ENCODE measurements at regions not wholly inside any gene's neighbourhood (a gene's known extent, or its start where the extent isn't known, plus 50 kb on each side); places are given as distances from the start of the nearest gene placed in this dataset.

- no peak overlapping the region for H3K4me3 ChIP-seq
- H3K9me3 ChIP-seq = no peaks in the 10 kb centered on the region
- no peaks in the 10 kb centered on the region for H3K36me3 ChIP-seq
- ATAC-seq (ENCODE audit: low FRiP score in 2 of 2) (no peak), DNase-seq (no peak)
- TF ChIP-seq CTCF (IDR thresholded peaks at IDR 0.05) (no peak), EP300 (IDR thresholded peaks at IDR 0.05) (no peak), POLR2AphosphoS5 (IDR thresholded peaks at IDR 0.05) (no peak), POLR2A (IDR thresholded peaks at IDR 0.05) (no peak)
- no peaks in the 10 kb centered on the region for H3K27me3 ChIP-seq
- H3K4me1 ChIP-seq = no peaks in the 10 kb centered on the region
- WGBS, 2 donors = 53 to 73% methylated on average over 4 of the region's 4 CpGs
- no peak overlapping the region for H3K27ac ChIP-seq
Observed at GRCh38 chr6:63371104-63371715, 51.4 kb upstream of the LGSN start.

GRCh38 chr6:63372951-63373533 lies 53.3 kb upstream of the LGSN start:
- DNase-seq (no peak), ATAC-seq (ENCODE audit: low FRiP score in 2 of 2) (no peak)
- no peak for TF ChIP-seq POLR2A (IDR thresholded peaks at IDR 0.05)
- no peak for TF ChIP-seq CTCF (IDR thresholded peaks at IDR 0.05)
- TF ChIP-seq EP300 (IDR thresholded peaks at IDR 0.05) = no peak
- no peak for TF ChIP-seq POLR2AphosphoS5 (IDR thresholded peaks at IDR 0.05)
- 78 to 86% methylated on average over 3 of the region's 3 CpGs for WGBS, 2 donors
- Histone ChIP-seq H3K27ac (no peak overlapping the region), H3K27me3 (no peaks in the 10 kb centered on the region), H3K4me1 (no peaks in the 10 kb centered on the region), H3K9me3 (no peaks in the 10 kb centered on the region), H3K4me3 (no peak overlapping the region), H3K36me3 (no peaks in the 10 kb centered on the region)

- Histone ChIP-seq H3K27ac (no peak overlapping the region), H3K36me3 (no peaks in the 10 kb centered on the region), H3K9me3 (no peaks in the 10 kb centered on the region), H3K27me3 (no peaks in the 10 kb centered on the region), H3K4me3 (no peak overlapping the region), H3K4me1 (no peaks in the 10 kb centered on the region)
- no peak for ATAC-seq (ENCODE audit: low FRiP score in 2 of 2)
- 74 to 86% methylated on average over 2 of the region's 2 CpGs for WGBS, 2 donors
- no peak for DNase-seq
- TF ChIP-seq EP300 (IDR thresholded peaks at IDR 0.05) (no peak), CTCF (IDR thresholded peaks at IDR 0.05) (no peak), POLR2AphosphoS5 (IDR thresholded peaks at IDR 0.05) (no peak), POLR2A (IDR thresholded peaks at IDR 0.05) (no peak)
Observed at GRCh38 chr6:63389191-63389844, 69.5 kb upstream of the LGSN start.

- DNase-seq (no peak), ATAC-seq (ENCODE audit: low FRiP score in 2 of 2) (no peak)
- WGBS, 2 donors = 81 to 84% methylated on average over 3 of the region's 3 CpGs
- H3K4me1 ChIP-seq = no peaks in the 10 kb centered on the region
- TF ChIP-seq CTCF (IDR thresholded peaks at IDR 0.05) (no peak), POLR2A (IDR thresholded peaks at IDR 0.05) (no peak), EP300 (IDR thresholded peaks at IDR 0.05) (no peak)
- no peaks in the 10 kb centered on the region for H3K36me3 ChIP-seq
- no peaks in the 10 kb centered on the region for H3K9me3 ChIP-seq
- H3K27me3 ChIP-seq = no peaks in the 10 kb centered on the region
- H3K4me3 ChIP-seq = no peak overlapping the region
- H3K27ac ChIP-seq = no peak overlapping the region
Observed at GRCh38 chr6:63391203-63391970, 71.6 kb upstream of the LGSN start.
